ENCODE measurements at regions not wholly inside any gene's neighbourhood (a gene's known extent, or its start where the extent isn't known, plus 50 kb on each side); places are given as distances from the start of the nearest gene placed in this dataset.

DNA sequence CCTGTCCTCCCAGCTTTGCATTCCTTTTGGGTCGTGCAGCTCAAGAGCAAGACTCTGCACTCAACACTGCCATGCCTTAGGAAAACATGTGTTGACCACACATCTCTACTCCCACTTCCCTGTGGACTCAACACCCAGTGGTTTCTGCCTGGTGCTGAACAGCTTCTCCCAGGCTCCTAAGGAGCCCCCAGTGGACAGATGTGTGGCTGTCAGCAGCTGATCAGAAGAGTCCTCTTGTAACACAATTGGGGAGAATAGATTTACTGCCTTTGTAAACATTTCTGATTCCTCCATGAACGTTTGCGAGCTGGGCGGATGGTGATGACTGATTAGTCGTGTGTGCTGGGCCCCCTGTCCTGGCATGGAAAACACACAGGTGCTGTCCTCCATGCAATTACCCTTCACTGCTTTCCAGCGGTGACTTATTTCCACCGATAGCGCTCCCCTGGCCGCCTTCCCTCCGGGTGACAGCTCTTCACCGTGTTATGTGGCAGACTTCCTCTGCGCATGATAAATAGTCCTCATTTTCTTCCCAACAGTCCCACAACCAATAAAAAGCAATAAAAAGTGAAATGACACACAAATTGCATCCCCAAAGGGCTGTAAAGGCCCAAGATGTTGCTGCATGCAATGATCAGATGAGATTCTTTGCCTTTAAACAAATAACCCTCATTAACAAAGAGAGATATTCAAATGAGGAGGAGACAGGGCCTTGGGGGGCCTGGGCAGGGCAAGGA lies 249.4 kb upstream of the AJAP1 start:
- in situ Hi-C loops (cut with HindIII; ENCODE audit: low sequenced_read_pairs): no loop called here
- no peak for DNase-seq (ENCODE audit: low spot score)

DNA sequence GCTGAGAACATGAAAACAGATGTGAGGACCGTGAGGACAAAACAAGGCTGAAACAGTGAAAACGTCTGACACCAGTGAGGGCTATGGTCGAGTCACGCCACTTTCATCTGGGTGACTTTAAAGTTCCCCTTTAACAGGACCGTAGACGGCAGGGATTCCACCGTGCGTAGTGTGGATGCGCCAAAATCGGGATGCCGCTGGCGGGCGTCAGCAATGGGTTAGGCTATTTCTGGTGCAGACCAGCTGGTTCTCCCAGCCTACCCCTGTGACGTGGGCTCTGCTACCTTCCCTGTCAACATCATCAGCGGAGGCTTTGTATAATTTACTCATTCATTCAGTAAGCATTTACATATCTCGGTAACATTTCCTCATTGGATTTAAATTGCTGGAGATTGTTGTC lies 246.6 kb upstream of the AJAP1 start:
- in situ Hi-C loops (cut with HindIII; ENCODE audit: low sequenced_read_pairs): no loop called here

GRCh38 chr1:4408380-4408779 lies 246.0 kb upstream of the AJAP1 start:
- in situ Hi-C loops (cut with HindIII; ENCODE audit: low sequenced_read_pairs): no loop called here

More for the DNA sequence above, 246.6 kb upstream of the AJAP1 start:
- no peak for DNase-seq (ENCODE audit: low spot score)

DNA sequence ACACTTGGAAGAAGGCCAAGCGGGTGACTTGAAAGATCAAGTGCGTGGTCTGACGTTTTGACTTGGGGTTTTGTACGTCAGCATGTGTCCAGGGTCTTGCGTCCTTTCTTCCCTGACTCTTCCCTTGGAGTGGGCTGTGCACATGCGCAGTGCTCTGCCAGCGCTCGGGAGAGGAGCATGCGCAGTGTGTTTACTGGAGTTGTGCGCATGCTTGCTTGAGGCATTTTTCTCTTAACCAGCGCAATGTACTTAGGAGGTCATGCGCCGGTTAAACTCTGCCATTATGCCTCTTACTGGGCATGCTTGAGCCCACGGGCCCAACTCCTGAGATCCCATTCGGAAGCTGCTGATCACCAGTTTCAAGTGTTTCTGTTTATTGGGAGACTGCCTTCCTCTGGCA lies 242.5 kb upstream of the AJAP1 start:
- in situ Hi-C loops (cut with HindIII; ENCODE audit: low sequenced_read_pairs): no loop called here
- DNase-seq (ENCODE audit: low spot score): no peak

More at GRCh38 chr1:4408380-4408779, 246.0 kb upstream of the AJAP1 start:
- no peak for DNase-seq (ENCODE audit: low spot score)

DNA sequence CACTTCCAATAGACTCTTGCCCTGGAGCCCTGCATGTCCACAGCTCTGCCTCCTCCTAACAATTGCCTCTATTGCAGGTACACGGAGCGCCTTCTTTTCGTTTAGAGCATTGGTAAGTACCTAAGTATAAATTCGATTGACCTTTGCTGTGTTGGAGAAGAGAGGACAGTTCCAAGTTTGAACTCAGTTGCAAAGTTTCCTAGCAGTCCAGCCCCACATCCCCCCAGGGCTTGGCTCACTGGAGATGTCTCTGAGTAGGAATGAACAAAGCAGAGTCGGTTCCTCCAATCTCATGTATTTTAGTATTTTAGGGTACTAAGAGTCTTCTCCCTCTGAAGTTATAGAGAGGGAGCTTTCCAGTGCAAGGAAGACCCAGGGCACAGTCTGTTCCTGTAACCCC lies 238.9 kb upstream of the AJAP1 start:
- DNase-seq (ENCODE audit: low spot score): no peak
- in situ Hi-C loops (cut with HindIII; ENCODE audit: low sequenced_read_pairs): no loop called here

- DNase-seq (ENCODE audit: low spot score): no peak
- in situ Hi-C loops (cut with HindIII; ENCODE audit: low sequenced_read_pairs): no loop called here
These were observed 238.2 kb upstream of the AJAP1 start for GRCh38 chr1:4416189-4416588.

DNA sequence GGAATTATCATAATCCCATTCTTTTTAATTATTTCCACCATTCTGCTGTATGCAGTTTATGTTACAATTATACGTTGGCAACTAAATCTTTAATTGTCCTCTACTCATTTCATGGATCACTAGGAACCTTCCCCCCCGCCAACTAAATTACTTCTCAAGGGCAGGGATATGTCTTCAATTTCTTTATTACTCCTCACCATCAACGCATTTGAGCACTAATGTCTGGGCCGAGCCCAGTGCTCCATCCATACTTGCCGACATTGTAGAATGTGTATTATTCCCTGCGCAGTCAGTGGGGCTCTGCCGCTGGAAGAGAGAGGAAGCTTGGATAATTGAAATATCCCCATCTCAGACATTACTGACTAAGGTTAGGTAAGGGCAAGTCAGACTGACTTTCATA lies 236.4 kb upstream of the AJAP1 start:
- no peak for DNase-seq (ENCODE audit: low spot score)

DNA sequence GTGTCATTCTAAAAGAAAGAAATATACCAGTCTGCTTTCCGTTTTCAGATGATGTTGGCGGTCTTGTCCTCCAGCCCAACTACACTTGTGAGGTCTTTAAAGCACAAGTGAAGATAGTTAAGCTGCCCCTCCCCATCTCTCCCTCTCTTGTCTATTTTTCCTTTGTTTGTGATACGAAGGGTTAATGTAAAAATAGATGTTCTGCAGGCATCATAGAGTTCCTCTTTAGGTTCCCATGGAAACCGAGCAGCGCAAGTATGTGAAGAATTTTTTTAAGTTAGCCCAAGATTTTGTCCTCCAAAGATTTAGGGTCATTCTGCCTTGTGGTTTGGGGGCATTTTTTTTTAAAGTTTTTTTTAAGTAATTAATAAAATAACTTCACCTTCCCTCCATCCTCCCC lies 232.4 kb upstream of the AJAP1 start:
- in situ Hi-C loops (cut with HindIII; ENCODE audit: low sequenced_read_pairs): no loop called here
- DNase-seq (ENCODE audit: low spot score): no peak

More for the DNA sequence above, 236.4 kb upstream of the AJAP1 start:
- in situ Hi-C loops (cut with HindIII; ENCODE audit: low sequenced_read_pairs): no loop called here

DNA sequence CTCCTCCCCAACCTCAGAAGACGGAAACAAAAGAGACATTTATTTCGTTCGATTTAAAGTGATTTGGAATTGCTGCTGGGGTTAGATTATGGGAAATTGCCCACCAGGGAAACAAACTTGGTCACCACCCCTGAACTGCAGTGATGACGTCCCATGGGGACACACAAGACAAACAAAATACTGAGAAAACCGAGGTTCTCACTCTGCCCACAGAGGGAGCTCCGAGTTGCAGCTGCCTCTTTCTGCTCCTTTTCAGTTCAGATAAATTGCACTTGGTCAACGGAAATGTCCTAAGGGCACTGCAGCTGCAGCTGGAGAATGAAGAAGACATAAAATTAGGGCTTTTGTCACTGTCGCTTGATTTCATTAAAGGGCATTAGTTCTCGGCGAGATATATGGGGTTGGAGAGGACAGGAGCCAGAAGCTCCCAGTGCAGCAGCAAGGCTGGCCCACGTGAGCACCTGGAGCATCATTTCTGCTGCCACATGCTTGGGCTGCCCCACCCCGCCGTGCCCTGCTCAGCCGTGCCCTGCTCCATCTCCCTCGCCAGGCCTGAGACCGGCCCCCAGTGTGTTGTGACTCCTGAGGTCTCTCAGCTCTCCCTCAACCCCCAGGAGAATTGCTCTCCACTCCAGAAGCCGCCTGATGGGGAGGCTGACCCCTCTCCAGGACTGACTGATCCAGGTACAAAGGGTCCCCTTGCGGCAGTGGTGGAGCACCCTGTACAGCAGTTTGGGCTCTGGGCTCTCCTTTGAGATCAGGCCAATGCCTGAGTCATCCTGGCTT lies 231.7 kb upstream of the AJAP1 start:
- DNase-seq (ENCODE audit: low spot score): no peak
- in situ Hi-C loops (cut with HindIII; ENCODE audit: low sequenced_read_pairs): no loop called here

GRCh38 chr1:4424254-4424653 lies 230.2 kb upstream of the AJAP1 start:
- DNase-seq (ENCODE audit: low spot score): no peak

GRCh38 chr1:4424766-4425165 lies 229.6 kb upstream of the AJAP1 start:
- in situ Hi-C loops (cut with HindIII; ENCODE audit: low sequenced_read_pairs): no loop called here
- DNase-seq (ENCODE audit: low spot score): no peak

More at GRCh38 chr1:4424254-4424653, 230.2 kb upstream of the AJAP1 start:
- in situ Hi-C loops (cut with HindIII; ENCODE audit: low sequenced_read_pairs): no loop called here

DNA sequence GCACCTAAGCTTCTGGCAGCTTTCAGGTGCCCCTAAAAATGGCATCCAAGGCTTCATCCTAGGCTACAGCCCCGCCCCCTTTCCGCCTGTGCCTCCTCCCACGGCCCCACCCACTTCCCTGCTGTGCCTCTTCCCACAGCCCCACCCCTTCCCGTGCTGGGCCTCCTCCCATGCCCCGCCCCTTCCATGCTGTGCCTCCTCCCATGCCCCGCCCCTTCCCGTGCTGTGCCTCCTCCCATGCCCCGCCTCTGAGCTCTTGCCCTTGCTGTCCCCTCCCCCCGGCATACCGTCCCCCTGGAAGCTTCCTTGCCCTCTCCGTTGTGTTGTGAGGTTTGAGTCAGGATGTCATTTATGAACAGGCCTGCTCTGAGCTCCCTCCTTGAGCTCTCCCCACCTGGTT lies 228.5 kb upstream of the AJAP1 start:
- no peak for DNase-seq (ENCODE audit: low spot score)
- in situ Hi-C loops (cut with HindIII; ENCODE audit: low sequenced_read_pairs): no loop called here

DNA sequence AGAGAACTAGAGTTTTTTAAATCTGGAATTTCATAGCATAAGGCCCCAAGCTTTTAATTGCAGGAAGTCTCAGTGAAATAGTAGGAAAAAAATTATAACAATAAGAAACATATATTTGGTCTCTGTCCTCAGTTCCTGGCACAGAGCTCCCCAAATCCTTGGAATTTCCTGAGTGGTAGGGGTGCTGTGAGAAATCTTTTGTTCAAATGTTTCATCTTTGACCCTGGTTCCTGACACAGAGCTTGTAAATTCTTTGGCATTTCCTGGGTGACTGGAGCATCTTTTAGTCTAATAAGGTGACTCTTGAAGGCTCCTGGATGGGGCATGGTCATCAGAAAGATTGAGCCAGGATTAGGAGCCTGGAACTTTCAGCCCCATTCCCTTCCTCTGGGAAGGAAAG lies 225.7 kb upstream of the AJAP1 start:
- in situ Hi-C loops (cut with HindIII; ENCODE audit: low sequenced_read_pairs): no loop called here
- no peak for DNase-seq (ENCODE audit: low spot score)

GRCh38 chr1:4430406-4431365 lies 223.7 kb upstream of the AJAP1 start:
- no peak for DNase-seq (ENCODE audit: low spot score)
- in situ Hi-C loops (cut with HindIII; ENCODE audit: low sequenced_read_pairs): no loop called here

- in situ Hi-C loops (cut with HindIII; ENCODE audit: low sequenced_read_pairs): no loop called here
- DNase-seq (ENCODE audit: low spot score): no peak
These were observed 222.9 kb upstream of the AJAP1 start for GRCh38 chr1:4431491-4431890.

DNA sequence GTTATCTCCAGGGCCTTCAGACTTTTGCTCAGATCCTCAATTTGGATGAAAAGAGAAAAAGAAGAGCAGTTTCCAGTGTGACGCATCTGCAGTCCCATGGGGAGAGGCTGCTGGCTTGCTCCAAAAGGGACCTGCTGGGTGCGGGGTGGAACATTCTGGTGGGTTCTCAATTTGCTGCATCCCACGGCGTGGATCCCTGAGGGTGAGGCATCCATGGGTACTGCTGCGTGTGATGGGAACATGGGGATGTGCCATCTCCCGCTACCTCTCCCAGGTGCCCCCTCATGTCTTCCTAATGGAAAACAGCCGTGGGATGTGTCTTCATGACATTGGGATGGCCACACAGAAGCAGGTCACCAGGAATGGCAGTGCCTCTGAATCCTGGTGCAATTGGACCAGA lies 221.3 kb upstream of the AJAP1 start:
- in situ Hi-C loops (cut with HindIII; ENCODE audit: low sequenced_read_pairs): no loop called here
- no peak for DNase-seq (ENCODE audit: low spot score)

DNA sequence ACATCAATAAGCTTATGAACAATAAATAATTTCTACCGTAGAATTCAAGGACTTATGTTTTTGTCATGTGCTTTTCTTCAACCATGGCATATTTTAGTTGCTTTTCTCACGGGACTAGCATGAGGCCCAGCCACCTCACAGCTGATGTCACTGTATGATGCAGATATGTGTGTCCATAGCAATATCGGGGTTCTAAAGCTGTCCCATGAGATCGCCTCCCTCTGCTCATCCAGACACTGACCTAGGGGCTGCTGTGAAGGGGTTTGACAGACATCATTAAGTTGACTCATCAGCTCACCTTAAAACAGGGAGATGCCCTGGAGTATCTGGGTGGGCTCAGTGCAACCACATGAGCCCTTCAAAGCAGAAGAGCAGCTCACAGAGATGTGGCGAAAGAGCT lies 210.3 kb upstream of the AJAP1 start:
- in situ Hi-C loops (cut with HindIII; ENCODE audit: low sequenced_read_pairs): no loop called here
- no peak for DNase-seq (ENCODE audit: low spot score)

DNA sequence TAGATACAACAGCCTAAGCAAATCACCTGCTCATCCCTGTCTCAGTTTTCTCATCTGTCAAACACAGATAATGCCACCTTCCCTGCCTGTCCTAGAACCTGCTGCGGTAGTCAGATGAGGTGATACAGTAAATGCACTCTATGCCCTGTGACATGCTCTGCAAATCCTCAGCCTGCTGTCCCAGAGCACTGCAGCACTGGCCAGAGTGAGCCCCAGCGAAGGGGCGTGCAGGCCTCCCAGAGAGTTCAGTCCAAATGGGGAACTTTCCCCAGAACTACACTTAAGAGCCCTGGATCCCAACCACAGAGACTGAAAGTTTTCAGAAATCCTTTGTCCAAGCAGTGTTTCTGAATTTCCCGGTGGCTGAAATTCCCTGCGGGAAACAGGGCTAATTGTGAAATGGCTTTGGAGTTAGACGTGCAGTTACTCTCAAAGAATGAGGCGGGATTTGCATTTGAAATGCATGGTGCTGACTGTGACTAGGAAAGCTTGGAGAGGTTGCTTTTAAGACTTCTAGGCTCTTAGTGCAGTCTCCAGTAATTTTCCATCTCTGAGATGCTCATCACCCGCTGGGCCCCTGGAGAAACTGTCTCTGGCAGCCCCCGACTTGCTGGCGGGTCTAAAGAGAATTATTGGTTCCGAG lies 206.5 kb upstream of the AJAP1 start:
- in situ Hi-C loops (cut with HindIII; ENCODE audit: low sequenced_read_pairs): no loop called here
- DNase-seq (ENCODE audit: low spot score): peak; percentile 12

- in situ Hi-C loops (cut with HindIII; ENCODE audit: low sequenced_read_pairs): no loop called here
- DNase-seq (ENCODE audit: low spot score): no peak
These were observed 204.4 kb upstream of the AJAP1 start for GRCh38 chr1:4449972-4450371.

All from G401 (cell line).